Type B pancreatic cell (in vitro differentiated cells): ENCODE measurements at regions not wholly inside any gene's neighbourhood (a gene's known extent, or its start where the extent isn't known, plus 50 kb on each side); places are given as distances from the start of the nearest gene placed in this dataset.
A peak's percentile ranks its signal among the peaks of the same experiment; 100 is the strongest.

Source experiments
- DNase-seq: peaks from one replicate; pipeline ENCODE4 v3.0.0; 2021; ENCODE audit warnings: mixed read lengths; ENCODE audit not compliant: unreplicated experiment; ENCODE audit errors: extremely low spot score
- H3K27ac Mint-ChIP-seq: 2 replicates; pipeline ENCODE4 v1.8.0; 2021; ENCODE audit warnings: mild to moderate bottlenecking, mixed read lengths
- H3K27me3 Mint-ChIP-seq: 2 replicates; pipeline ENCODE4 v1.8.0; 2021; ENCODE audit warnings: mixed read lengths
- H3K36me3 Mint-ChIP-seq: 2 replicates; pipeline ENCODE4 v1.8.0; 2021; ENCODE audit warnings: mixed read lengths
- H3K4me1 Mint-ChIP-seq: one replicate; pipeline ENCODE4 v1.8.0; 2021; ENCODE audit warnings: mixed read lengths; ENCODE audit not compliant: unreplicated experiment
- H3K4me3 Mint-ChIP-seq: 2 replicates; pipeline ENCODE4 v1.8.0; 2021; ENCODE audit warnings: mild to moderate bottlenecking, mixed read lengths
- H3K9me3 Mint-ChIP-seq: 2 replicates; pipeline ENCODE4 v1.8.0; 2021; ENCODE audit warnings: mixed read lengths
- CTCF ChIP-seq: fragments of 200-600 bp; sonication (generic); conservative IDR thresholded peaks from 2 replicates; pipeline ENCODE4 v1.5.0; 2021; ENCODE audit warnings: antibody characterized with exemption, mild to moderate bottlenecking

DNA sequence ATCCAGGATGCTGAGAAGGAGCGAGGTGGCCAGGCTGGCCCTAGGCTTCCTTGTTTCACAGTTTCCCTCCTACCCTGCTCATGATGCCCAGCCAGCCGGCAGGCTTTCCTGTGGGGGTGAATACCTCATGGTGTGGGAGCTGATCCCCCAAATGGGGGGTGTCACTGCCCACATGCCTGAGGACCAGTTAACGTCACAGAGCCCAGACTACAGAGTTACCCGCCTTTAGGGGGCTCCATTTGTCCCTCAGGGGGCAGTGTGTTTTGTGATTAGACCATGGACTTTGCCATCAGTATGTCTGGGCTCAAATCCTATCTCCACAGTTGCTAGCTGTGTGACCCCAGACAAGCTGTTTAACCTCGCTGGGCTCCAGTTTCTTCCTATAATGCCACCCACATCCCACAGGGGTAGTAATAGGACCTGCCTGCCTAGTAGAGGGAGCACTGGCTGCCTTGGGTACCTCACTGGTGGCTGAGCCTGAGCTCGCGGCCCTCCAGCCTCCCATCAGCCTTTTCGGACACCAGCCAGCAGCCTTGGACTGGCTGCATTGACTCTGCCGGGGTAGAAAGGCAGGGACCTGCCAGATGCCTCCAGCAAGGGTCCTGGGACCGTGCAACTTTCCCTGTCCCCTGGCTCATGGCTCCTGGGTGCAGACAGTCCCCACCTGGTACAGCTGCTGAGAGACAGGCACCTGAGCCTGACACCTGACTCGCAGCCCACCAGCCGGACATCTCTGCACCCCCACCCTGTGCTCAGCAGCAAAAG, 87.5 kb upstream of the GSE1 start:
- peaks cover 56% of the 10 kb centered on the region for H3K4me1 Mint-ChIP-seq
- TF ChIP-seq CTCF, result no peak
- H3K4me3 Mint-ChIP-seq, result no peak overlapping the region
- no peaks in the 10 kb centered on the region for H3K27me3 Mint-ChIP-seq
- H3K36me3 Mint-ChIP-seq, result no peaks in the 10 kb centered on the region
- no peak for DNase-seq
- no peaks in the 10 kb centered on the region for H3K9me3 Mint-ChIP-seq
- H3K27ac Mint-ChIP-seq, result peak overlapping the region; percentile 75

GRCh38 chr16:85526185-85526974, 86.7 kb upstream of the GSE1 start:
- Mint-ChIP-seq H3K36me3 (no peaks in the 10 kb centered on the region), H3K4me3 (peak overlapping the region; percentile 72), H3K4me1 (peaks cover 56% of the 10 kb centered on the region), H3K9me3 (no peaks in the 10 kb centered on the region), H3K27me3 (no peaks in the 10 kb centered on the region), H3K27ac (peak overlapping the region; percentile 75)
- DNase-seq, result no peak
- TF ChIP-seq CTCF, result no peak

DNA sequence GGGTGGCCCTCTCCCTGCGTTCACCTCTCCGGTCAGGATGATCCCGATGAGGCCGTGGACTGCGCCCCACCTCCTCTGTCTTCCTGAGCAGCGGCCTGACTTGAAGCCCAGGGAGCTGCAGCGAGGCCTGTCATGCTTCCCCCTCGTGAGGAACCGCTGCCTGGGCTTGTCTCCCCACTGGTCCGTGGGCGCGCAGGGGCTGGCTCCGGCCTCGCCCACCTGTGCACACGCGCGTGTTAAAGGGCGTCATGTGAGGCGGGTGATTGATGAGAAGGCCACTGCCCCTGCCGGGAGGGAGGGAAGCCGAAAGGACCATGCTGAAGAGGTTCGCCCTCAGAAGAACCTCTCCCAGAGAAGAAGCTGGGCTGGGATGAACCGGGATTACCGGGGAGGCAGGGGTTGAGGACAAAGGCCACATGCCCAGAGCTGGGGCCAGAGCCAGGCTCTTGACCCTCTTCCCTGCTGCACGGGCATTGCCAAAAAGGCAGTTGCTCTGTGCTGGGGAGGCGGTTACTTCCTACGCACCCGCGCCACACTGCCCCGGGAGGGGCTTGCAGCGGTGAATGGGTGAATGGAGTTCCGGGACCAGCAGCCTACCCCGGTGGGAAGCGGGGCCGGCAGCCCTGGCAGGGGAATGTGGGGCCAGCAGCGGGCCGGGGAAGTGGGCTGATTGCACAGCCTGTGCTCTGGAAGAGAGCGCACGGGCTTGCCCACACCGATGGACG, 85.9 kb upstream of the GSE1 start:
- Mint-ChIP-seq H3K4me1 (peaks cover 57% of the 10 kb centered on the region), H3K27ac (peak overlapping the region; percentile 75), H3K4me3 (no peak overlapping the region), H3K9me3 (no peaks in the 10 kb centered on the region), H3K27me3 (no peaks in the 10 kb centered on the region), H3K36me3 (no peaks in the 10 kb centered on the region)
- TF ChIP-seq CTCF, result no peak
- no peak for DNase-seq

GRCh38 chr16:85527767-85528297, 85.3 kb upstream of the GSE1 start:
- no peak for DNase-seq
- Mint-ChIP-seq H3K4me3 (no peak overlapping the region), H3K27ac (peak overlapping the region; percentile 2), H3K9me3 (no peaks in the 10 kb centered on the region), H3K27me3 (no peaks in the 10 kb centered on the region), H3K4me1 (peaks cover 52% of the 10 kb centered on the region), H3K36me3 (no peaks in the 10 kb centered on the region)
- no peak for TF ChIP-seq CTCF

DNA sequence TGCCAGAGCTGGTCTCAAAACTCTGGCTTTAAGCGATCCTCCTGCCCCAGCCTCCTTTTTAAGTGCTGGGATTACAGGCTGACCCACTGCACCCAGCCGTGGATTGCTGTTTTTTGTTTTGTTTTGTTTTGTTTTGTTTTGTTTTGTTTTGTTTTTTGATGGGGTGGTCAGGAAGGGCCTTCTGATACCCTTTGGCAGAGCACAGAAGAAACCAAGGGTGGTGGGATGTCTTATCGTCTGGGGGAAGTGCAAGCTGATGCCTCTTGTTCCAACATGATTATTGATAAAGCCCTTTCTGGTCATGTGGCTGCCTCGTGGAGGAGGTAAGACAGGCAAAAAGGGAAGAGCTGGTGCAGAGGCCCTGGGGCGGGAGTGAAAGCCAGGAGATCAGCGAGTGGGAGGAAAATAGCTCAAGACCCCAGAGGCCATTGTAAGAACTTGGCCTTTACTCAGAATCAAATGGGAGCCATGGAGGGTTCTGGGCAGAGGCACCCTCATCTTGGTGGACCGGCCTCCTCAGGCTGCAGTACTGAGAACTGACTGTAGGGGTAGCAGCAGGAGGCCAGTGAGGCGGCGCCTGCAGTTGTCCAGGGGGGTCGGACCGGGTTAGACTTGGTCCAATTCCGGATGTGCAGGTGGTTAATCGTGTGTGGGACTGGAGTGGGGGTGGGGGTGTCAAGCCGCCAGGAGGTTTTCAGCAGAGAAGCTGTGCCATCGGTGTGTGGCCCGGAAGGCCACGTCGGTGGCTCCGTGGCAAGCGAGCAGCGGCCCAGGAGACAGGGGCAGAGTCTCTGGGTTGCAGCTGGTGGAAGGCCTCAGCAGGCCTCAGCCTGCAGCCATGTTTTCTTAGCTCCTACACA, 84.4 kb upstream of the GSE1 start:
- Mint-ChIP-seq H3K4me3 (peak overlapping the region; percentile 41), H3K36me3 (no peaks in the 10 kb centered on the region), H3K4me1 (peaks cover 43% of the 10 kb centered on the region), H3K9me3 (no peaks in the 10 kb centered on the region), H3K27me3 (no peaks in the 10 kb centered on the region), H3K27ac (no peak overlapping the region)
- peak; percentile 68 for TF ChIP-seq CTCF
- DNase-seq, result no peak
